ENCODE measurements at regions not wholly inside any gene's neighbourhood (a gene's known extent, or its start where the extent isn't known, plus 50 kb on each side); places are given as distances from the start of the nearest gene placed in this dataset.

DNA sequence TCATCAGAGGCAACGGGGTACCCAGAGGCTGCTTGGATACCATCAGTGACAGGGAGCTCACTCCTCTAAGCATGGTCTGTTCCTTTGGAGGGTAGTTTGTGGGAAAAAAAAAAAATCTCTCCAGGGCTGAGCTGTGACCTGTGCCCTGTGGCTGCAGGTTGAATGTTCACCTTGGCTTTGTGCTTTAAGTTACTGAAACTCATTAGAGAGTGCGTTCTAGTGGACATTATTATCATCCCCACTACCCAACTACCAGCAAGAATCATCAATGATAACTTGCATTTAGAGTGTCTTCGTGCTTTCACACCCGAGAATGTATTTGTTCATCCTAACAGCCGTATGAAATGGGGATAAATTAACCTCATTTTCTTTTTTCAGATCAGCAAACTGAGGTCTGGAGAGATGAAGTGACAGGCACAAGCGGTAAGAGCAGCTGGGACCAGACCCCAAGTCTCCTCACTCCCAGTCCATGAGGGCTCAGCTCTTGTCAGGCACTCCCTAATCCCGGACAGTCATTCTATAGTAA, 157.5 kb upstream of the MYCN start:
- TF ChIP-seq, protein P1, sequence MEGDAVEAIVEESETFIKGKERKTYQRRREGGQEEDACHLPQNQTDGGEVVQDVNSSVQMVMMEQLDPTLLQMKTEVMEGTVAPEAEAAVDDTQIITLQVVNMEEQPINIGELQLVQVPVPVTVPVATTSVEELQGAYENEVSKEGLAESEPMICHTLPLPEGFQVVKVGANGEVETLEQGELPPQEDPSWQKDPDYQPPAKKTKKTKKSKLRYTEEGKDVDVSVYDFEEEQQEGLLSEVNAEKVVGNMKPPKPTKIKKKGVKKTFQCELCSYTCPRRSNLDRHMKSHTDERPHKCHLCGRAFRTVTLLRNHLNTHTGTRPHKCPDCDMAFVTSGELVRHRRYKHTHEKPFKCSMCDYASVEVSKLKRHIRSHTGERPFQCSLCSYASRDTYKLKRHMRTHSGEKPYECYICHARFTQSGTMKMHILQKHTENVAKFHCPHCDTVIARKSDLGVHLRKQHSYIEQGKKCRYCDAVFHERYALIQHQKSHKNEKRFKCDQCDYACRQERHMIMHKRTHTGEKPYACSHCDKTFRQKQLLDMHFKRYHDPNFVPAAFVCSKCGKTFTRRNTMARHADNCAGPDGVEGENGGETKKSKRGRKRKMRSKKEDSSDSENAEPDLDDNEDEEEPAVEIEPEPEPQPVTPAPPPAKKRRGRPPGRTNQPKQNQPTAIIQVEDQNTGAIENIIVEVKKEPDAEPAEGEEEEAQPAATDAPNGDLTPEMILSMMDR (IDR thresholded peaks at IDR 0.05 in 8 of 11, conservative IDR thresholded peaks at IDR 0.05 in 3 of 11) = no peak
- TF ChIP-seq POLR2A (IDR thresholded peaks at IDR 0.05) = no peak

Measured in spleen (tissue), 7 donors.